Heart left ventricle (tissue), 13 donors: ENCODE measurements at regions not wholly inside any gene's neighbourhood (a gene's known extent, or its start where the extent isn't known, plus 50 kb on each side); places are given as distances from the start of the nearest gene placed in this dataset.

ENCODE experiments used
- CTCF ChIP-seq, 12 donors: fragments of 200-600 bp; sonication (generic) in 4 of 12; IDR thresholded peaks; one replicate each; pipeline versions ENCODE4 v1.5.0 to v1.8.0; 2018 to 2022; ENCODE audit warnings: antibody characterized with exemption in 12 of 12, mild to moderate bottlenecking in 5 of 12
- POLR2A ChIP-seq, 2 donors: fragments of 450-650 bp; IDR thresholded peaks; one replicate each; pipeline ENCODE4 v1.6.1; 2017; ENCODE audit warnings: antibody characterized with exemption in 2 of 2, mild to moderate bottlenecking in 2 of 2, moderate library complexity in 2 of 2
- donor health status: ischemic (EF 13 %, LVEDD 7.1; RV severe dilation, severe dysfunction).
- donor health status: DM: no; HTN: yes; CAD: no.
- donor health status: DM: no; HTN: no; CAD: no.
- donor health status: ischemic (EF 25% LVEDD 6.9; RV normal size, moderate dysfunction).
- donor health status: ischemic (EF 25% LVEDD 5.7; RV mildly dilated, moderate dysfunction).
- donor health status: ischemic (EF 35%, LVEDD 5.7; RV mildly dilated, moderate dysfunction).
- donor health status: nonischemic (EF 11% LVEDD 7.7; RV severe dilation, severe dysfunction).
- donor health status: DM: yes; HTN: yes; CAD: no.
- donor health status: PGD.
- donor health status: ischemic (EF 29% LVEDD 5.4; RV normal size, mild dysfunction).
- donor health status: nonischemic (EF 23%, LVEDD 6.1; RV moderate dilation, normal function).

GRCh38 chr4:24210332-24210902, 320.6 kb upstream of the PPARGC1A start:
- TF ChIP-seq CTCF (IDR thresholded peaks at IDR 0.05) (no peak), POLR2A (IDR thresholded peaks at IDR 0.05) (no peak)
